PC-9 (cell line): ENCODE measurements at regions not wholly inside any gene's neighbourhood (a gene's known extent, or its start where the extent isn't known, plus 50 kb on each side); places are given as distances from the start of the nearest gene placed in this dataset.

Experiments
- EZH2 ChIP-seq: fragments of 200-600 bp; sonication (generic); IDR thresholded peaks from 2 replicates; pipeline ENCODE4 v1.8.0; 2017; ENCODE audit warnings: antibody characterized with exemption, low read depth
- TF ChIP-seq, protein P1 (sequence below): fragments of 200-600 bp; sonication (generic); conservative IDR thresholded peaks from 2 replicates; pipeline ENCODE4 v1.6.1; 2017; ENCODE audit warnings: mixed run types, antibody characterized with exemption, mild to moderate bottlenecking, moderate library complexity

DNA sequence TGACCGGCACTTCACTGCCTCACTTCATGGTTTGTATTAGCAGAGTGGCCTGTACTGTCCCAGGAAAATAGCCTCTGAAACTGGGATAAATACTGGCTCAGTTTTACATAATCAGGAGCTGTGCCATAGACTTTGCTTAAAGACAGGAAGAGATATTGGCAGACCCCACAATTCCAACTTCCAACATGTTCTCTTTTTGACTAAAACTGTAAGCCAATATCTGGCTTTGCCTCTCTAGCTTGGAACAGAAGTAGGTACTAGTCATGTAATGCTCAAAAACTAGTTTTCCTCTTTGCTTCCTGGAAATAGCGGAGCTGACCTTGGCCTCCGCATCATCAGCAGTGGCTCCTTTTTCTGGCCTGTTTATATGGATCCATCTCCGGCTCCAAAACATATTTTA is 276.9 kb downstream of the CDH9 start:
- TF ChIP-seq, protein P1, sequence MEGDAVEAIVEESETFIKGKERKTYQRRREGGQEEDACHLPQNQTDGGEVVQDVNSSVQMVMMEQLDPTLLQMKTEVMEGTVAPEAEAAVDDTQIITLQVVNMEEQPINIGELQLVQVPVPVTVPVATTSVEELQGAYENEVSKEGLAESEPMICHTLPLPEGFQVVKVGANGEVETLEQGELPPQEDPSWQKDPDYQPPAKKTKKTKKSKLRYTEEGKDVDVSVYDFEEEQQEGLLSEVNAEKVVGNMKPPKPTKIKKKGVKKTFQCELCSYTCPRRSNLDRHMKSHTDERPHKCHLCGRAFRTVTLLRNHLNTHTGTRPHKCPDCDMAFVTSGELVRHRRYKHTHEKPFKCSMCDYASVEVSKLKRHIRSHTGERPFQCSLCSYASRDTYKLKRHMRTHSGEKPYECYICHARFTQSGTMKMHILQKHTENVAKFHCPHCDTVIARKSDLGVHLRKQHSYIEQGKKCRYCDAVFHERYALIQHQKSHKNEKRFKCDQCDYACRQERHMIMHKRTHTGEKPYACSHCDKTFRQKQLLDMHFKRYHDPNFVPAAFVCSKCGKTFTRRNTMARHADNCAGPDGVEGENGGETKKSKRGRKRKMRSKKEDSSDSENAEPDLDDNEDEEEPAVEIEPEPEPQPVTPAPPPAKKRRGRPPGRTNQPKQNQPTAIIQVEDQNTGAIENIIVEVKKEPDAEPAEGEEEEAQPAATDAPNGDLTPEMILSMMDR = no peak
- no peak for TF ChIP-seq EZH2
